Activated T-helper 1 cell treated with anti-CD3 and anti-CD28 coated beads, Interleukin-12 subunit alpha, Interleukin-12 subunit beta, Interleukin-2, Interleukin-4 antibody, amounts not matched to agents 30 ng/mL and 10 ng/mL and 1 ng/mL, durations not matched to agents 14 hours and 24 hours and 36 hours (primary cell): ENCODE measurements at regions not wholly inside any gene's neighbourhood (a gene's known extent, or its start where the extent isn't known, plus 50 kb on each side); places are given as distances from the start of the nearest gene placed in this dataset.

Source experiments
- DNase-seq: peaks from one replicate; pipeline ENCODE4 v3.0.0; 2021; ENCODE audit warnings: low spot score
- H3K27ac Mint-ChIP-seq: one replicate; pipeline ENCODE4 v1.8.0; 2021; ENCODE audit warnings: mild to moderate bottlenecking, mixed read lengths
- H3K27me3 Mint-ChIP-seq: one replicate; pipeline ENCODE4 v1.8.0; 2022; ENCODE audit warnings: mild to moderate bottlenecking, moderate library complexity, mixed read lengths; ENCODE audit not compliant: insufficient read depth
- H3K36me3 Mint-ChIP-seq: one replicate; pipeline ENCODE4 v1.8.0; 2021; ENCODE audit warnings: low read depth, mixed read lengths
- H3K4me1 Mint-ChIP-seq: one replicate; pipeline ENCODE4 v1.8.0; 2021; ENCODE audit warnings: low read depth, mixed read lengths
- H3K4me3 Mint-ChIP-seq: one replicate; pipeline ENCODE4 v1.8.0; 2021; ENCODE audit warnings: mild to moderate bottlenecking, moderate library complexity, mixed read lengths
- H3K9me3 Mint-ChIP-seq: one replicate; pipeline ENCODE4 v1.8.0; 2021; ENCODE audit warnings: mixed read lengths
- intact Hi-C: fragments of 100-400 bp; cut with micrococcal nuclease; formaldehyde crosslinking; loops from one replicate; pipeline ENCODE4 v1.15.1; 2024

DNA sequence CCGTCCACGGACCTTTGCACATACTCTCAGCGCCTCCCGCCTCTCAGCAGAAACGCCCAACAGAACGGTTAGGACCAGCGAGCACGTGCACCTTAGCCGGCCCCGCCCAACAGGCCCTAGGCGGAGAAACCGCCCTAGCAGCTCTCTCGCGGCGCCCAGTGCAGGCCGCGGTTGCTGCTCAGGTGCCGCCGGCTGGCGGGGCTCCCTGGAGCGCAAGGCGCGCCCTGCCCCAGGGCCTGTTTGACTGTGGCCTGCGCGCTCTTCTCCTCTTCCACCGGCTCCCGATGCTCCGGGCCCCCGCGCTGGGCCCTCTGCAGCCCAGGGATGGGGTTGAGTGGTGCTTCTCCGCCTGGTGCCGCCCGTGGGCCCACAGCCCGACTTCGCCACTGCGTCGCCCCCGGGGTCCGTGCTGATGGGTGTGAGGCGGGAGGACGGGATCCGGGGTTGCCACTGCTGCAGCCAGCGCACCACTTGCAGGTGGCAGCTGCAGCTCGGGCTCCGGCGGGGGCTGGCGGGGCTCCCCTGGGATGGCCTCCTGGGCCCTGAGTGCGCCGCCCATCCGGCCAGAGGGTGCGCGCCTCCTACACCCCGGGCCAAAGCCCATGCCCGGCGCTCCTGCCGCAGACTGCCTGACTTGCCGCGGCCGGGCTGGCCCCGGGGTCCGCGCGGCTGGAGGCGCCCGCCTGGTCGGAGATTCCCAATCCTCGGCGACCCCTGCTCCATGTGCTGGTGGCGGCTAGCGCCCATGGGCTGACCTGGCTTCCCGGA, 1889.4 kb upstream of the CDH9 start:
- H3K4me1 Mint-ChIP-seq = no peaks in the 10 kb centered on the region

DNA sequence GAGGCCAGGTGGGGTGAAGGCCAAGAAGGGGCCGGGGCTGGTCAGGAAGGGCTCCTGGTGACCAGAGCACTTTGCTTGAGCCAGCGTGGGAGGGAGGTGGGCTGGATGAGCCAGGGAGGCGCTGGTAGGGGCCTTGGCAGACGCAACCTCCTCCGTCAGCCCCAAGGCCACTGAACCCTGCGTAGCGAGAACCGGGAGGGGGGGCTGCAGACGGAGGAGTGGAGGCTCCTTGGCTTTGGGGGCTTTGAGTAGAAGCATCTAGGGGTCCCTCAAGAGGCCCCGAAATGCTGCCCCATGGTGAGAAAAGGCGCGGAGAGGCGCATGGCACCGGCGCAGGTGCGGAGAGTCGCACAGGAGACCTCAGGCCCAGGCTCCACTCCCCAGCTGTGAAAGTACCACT, 1888.0 kb upstream of the CDH9 start:
- intact Hi-C loops = no loop called here
- Mint-ChIP-seq H3K4me1 (no peaks in the 10 kb centered on the region), H3K27me3 (no peaks in the 10 kb centered on the region), H3K4me3 (no peak overlapping the region), H3K36me3 (no peaks in the 10 kb centered on the region), H3K27ac (no peak overlapping the region), H3K9me3 (peaks cover 17% of the 10 kb centered on the region)
- DNase-seq = no peak

More for the DNA sequence above, 1889.4 kb upstream of the CDH9 start:
- intact Hi-C loops = no loop called here
- Mint-ChIP-seq H3K27ac (no peak overlapping the region), H3K36me3 (no peaks in the 10 kb centered on the region), H3K27me3 (no peaks in the 10 kb centered on the region), H3K9me3 (peaks cover 12% of the 10 kb centered on the region), H3K4me3 (no peak overlapping the region)
- no peak for DNase-seq

DNA sequence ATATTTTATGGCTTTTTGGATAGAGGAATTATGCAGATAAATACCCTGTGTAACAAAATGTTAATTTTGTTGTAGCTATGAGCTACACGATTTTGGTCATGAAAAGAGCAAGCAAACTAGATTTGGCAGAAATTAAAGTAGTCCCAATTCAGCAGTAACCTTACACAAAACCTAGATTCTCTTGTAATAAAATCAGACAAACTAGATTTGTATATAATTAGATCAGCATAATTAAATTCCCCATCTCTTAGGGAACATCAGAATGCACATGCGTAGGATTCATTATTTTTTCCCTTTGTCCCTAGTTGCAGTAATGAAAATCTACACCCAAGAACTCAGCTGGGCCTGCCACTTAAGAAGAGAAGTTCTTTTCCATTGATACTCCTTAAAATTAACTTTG, 1879.2 kb upstream of the CDH9 start:
- DNase-seq = no peak
- Mint-ChIP-seq H3K9me3 (peaks cover 8% of the 10 kb centered on the region), H3K36me3 (no peaks in the 10 kb centered on the region), H3K27ac (no peak overlapping the region), H3K4me1 (no peaks in the 10 kb centered on the region), H3K4me3 (no peak overlapping the region), H3K27me3 (no peaks in the 10 kb centered on the region)
- intact Hi-C loops = no loop called here

DNA sequence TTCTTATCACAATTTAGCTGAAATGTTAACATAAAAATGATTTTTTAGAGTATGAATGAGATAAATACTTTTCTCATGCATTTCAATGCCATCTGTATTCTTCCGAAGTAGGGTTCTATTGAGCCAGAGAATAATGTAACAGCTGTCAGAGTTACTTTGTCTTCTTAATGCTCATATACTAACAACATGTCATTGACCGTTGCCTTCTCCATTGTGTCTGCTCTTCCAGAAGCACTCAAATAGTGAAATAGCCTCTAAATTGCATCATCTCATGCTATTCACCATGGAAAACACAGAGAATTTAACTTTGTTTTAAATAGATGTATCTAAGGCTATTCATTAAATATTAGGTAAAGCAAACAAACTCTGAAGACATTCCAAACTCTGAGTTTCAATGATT, 1875.9 kb upstream of the CDH9 start:
- DNase-seq = no peak
- intact Hi-C loops = no loop called here

DNA sequence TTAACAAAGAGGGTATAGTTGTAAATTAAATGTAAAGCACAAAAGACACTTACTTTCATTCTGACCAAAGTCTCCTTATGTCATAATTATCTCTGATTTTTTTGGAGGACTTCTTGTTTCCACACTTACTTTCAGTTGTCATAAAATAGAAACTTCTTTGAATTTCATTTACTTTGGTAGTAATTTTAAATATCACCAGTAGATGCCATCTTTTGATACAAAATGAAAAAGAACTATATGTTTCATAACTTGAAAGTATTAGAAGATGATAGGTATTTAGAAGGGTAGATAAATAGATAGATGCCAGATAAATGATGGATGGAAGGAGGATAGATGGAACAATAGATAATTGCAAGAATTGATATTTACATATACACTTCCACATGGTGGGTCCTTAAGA, 1865.3 kb upstream of the CDH9 start:
- no peaks in the 10 kb centered on the region for H3K4me1 Mint-ChIP-seq
- no peak overlapping the region for H3K27ac Mint-ChIP-seq
- H3K36me3 Mint-ChIP-seq = no peaks in the 10 kb centered on the region
- H3K4me3 Mint-ChIP-seq = no peak overlapping the region
- no peaks in the 10 kb centered on the region for H3K27me3 Mint-ChIP-seq
- DNase-seq = no peak
- H3K9me3 Mint-ChIP-seq = peaks cover 4% of the 10 kb centered on the region
- intact Hi-C loops = no loop called here

More for the DNA sequence above, 1875.9 kb upstream of the CDH9 start:
- no peaks in the 10 kb centered on the region for H3K4me1 Mint-ChIP-seq
- peaks cover 1% of the 10 kb centered on the region for H3K9me3 Mint-ChIP-seq
- H3K27ac Mint-ChIP-seq = no peak overlapping the region
- no peak overlapping the region for H3K4me3 Mint-ChIP-seq
- no peaks in the 10 kb centered on the region for H3K36me3 Mint-ChIP-seq
- no peaks in the 10 kb centered on the region for H3K27me3 Mint-ChIP-seq

- H3K36me3 Mint-ChIP-seq = no peaks in the 10 kb centered on the region
- H3K27me3 Mint-ChIP-seq = no peaks in the 10 kb centered on the region
- no peak for DNase-seq
- H3K9me3 Mint-ChIP-seq = peaks cover 4% of the 10 kb centered on the region
- H3K4me1 Mint-ChIP-seq = no peaks in the 10 kb centered on the region
- intact Hi-C loops = no loop called here
- H3K27ac Mint-ChIP-seq = no peak overlapping the region
- H3K4me3 Mint-ChIP-seq = no peak overlapping the region
Measured at GRCh38 chr5:28896949-28897348, 1858.6 kb upstream of the CDH9 start.

DNA sequence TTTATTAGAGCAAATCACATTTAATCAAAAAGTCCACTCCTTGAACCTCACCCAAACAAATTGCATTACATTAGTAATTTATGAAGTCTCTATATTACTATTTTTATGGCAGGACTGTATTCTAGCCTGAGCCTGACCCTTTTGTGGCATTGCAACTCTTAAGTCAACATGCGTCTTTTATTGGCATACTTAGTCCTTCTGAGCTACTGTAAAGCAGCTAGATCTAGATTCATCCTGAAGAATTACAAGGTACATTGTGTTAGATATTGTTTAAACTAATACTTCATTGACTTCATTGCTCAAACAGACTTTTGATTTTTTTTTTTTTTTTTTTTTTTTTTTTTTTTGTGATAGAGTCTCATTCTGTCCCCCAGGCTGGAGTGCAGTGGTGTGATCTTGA, 1842.5 kb upstream of the CDH9 start:
- Mint-ChIP-seq H3K36me3 (no peaks in the 10 kb centered on the region), H3K4me3 (no peak overlapping the region), H3K27ac (no peak overlapping the region), H3K9me3 (peaks cover 24% of the 10 kb centered on the region), H3K4me1 (no peaks in the 10 kb centered on the region), H3K27me3 (no peaks in the 10 kb centered on the region)
- intact Hi-C loops = no loop called here
- DNase-seq = no peak

- Mint-ChIP-seq H3K27ac (no peak overlapping the region), H3K4me1 (no peaks in the 10 kb centered on the region), H3K27me3 (no peaks in the 10 kb centered on the region), H3K9me3 (peaks cover 21% of the 10 kb centered on the region), H3K4me3 (no peak overlapping the region), H3K36me3 (no peaks in the 10 kb centered on the region)
- intact Hi-C loops = no loop called here
- no peak for DNase-seq
Measured at GRCh38 chr5:28877050-28877449, 1838.7 kb upstream of the CDH9 start.

DNA sequence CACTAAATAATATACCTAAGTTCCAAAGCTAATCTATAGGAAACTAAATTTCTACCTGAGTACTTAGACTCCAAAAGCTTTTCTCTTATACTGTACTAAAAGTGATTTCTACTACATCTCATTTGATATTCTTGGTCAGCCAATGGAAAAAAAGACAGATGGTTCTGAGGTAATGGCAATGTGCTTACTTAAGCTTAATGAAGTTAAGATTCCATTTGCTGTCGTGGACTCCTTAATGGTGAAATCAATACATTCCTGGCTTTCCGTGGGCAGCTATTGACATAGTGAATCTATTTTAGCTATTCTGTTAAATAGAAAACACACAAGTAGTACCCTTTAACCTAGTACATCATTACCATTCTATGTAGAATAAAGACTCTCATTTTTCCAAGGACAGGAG, 1825.6 kb upstream of the CDH9 start:
- H3K9me3 Mint-ChIP-seq = peaks cover 15% of the 10 kb centered on the region
- no peak overlapping the region for H3K4me3 Mint-ChIP-seq
- H3K4me1 Mint-ChIP-seq = no peaks in the 10 kb centered on the region
- H3K36me3 Mint-ChIP-seq = no peaks in the 10 kb centered on the region
- intact Hi-C loops = no loop called here
- DNase-seq = no peak
- H3K27me3 Mint-ChIP-seq = no peaks in the 10 kb centered on the region
- no peak overlapping the region for H3K27ac Mint-ChIP-seq

DNA sequence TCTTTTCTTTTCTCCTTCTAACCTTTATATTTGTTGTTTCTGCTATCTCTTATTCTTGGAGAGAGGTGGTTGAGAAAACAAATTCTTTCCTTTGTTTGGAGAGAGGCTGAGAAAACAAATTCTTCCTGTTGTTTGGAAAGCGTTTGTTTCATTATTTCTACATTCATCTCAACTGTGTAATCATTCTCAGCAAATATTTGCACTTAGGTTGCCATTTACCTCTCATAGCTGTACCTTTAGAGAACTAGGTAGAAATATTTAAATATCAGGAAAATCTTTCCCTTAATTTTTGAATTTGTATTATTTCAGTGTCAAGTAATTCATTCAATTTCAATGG, 1824.4 kb upstream of the CDH9 start:
- Mint-ChIP-seq H3K4me3 (no peak overlapping the region), H3K9me3 (peaks cover 15% of the 10 kb centered on the region), H3K4me1 (no peaks in the 10 kb centered on the region), H3K27me3 (no peaks in the 10 kb centered on the region), H3K36me3 (no peaks in the 10 kb centered on the region), H3K27ac (no peak overlapping the region)
- intact Hi-C loops = no loop called here
- no peak for DNase-seq

- no peak overlapping the region for H3K4me3 Mint-ChIP-seq
- H3K27ac Mint-ChIP-seq = no peak overlapping the region
- no peaks in the 10 kb centered on the region for H3K27me3 Mint-ChIP-seq
- no peaks in the 10 kb centered on the region for H3K4me1 Mint-ChIP-seq
- intact Hi-C loops = no loop called here
- H3K36me3 Mint-ChIP-seq = no peaks in the 10 kb centered on the region
- DNase-seq = no peak
- peaks cover 12% of the 10 kb centered on the region for H3K9me3 Mint-ChIP-seq
Measured at GRCh38 chr5:28862137-28862859, 1823.9 kb upstream of the CDH9 start.

DNA sequence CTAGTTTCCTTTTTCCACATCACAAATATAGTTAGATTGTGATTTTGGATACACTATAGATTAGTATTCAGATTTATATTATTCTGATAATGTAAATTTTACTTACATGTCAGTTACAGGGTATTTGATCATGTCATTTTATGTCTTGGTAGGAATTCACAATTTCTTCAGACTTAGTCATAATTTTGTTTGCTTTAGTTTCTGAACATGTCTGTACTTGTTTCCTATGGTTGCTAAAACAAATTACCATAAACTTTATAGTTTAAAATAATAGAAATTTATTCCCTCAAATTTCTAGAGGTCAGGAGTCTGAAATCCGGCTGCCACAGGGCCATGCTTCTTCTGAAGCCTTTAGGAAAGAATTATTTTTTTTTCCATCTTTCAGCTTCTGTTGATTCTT, 1817.2 kb upstream of the CDH9 start:
- no peaks in the 10 kb centered on the region for H3K36me3 Mint-ChIP-seq
- H3K27me3 Mint-ChIP-seq = no peaks in the 10 kb centered on the region
- intact Hi-C loops = no loop called here
- peaks cover 11% of the 10 kb centered on the region for H3K9me3 Mint-ChIP-seq
- no peak overlapping the region for H3K4me3 Mint-ChIP-seq
- DNase-seq = no peak
- no peak overlapping the region for H3K27ac Mint-ChIP-seq
- H3K4me1 Mint-ChIP-seq = no peaks in the 10 kb centered on the region

- Mint-ChIP-seq H3K27me3 (no peaks in the 10 kb centered on the region), H3K36me3 (no peaks in the 10 kb centered on the region), H3K9me3 (no peaks in the 10 kb centered on the region), H3K4me3 (no peak overlapping the region), H3K4me1 (no peaks in the 10 kb centered on the region), H3K27ac (no peak overlapping the region)
- DNase-seq = no peak
- intact Hi-C loops = no loop called here
Measured at GRCh38 chr5:28850320-28850921, 1812.0 kb upstream of the CDH9 start.
